ENCODE measurements at regions not wholly inside any gene's neighbourhood (a gene's known extent, or its start where the extent isn't known, plus 50 kb on each side); places are given as distances from the start of the nearest gene placed in this dataset.

DNA sequence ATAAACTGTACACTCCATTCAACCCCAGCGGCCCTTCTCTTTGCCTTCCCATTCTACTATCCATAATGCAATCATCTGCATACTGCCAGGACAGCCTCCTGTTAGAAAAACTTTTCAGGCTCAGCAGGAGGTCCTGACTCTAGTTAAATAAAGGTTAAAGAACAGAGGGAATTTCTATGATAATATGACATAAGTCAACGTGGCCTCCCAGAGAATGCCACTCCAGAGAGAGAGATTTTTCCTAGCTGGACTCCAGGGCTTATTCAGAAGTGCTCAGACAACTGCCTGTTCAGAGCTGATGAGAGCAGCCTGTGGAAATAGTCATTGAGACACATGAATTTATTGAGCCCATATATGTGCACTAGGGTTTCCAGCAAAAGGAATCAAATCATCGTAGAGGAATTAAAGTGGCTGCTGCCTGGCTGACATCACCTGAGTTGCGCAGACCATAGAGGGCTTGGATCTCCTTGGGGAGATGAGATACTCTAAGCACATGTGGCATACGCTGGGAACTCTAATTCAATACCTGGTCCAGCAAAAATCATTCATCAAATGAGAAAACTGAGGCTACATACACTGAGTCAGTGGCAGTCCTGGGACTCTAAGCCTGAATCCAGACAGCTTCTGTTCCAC is 736.2 kb downstream of the PTPRU start:
- no peak for DNase-seq
- Histone ChIP-seq H3K9me3 (no peaks in the 10 kb centered on the region), H3K27me3 (no peaks in the 10 kb centered on the region), H3K27ac (no peak overlapping the region), H3K36me3 (no peaks in the 10 kb centered on the region), H3K4me3 (replicated peaks in 1 of 3) (no peak overlapping the region), H3K4me1 (no peaks in the 10 kb centered on the region)
- TF ChIP-seq, protein P1, sequence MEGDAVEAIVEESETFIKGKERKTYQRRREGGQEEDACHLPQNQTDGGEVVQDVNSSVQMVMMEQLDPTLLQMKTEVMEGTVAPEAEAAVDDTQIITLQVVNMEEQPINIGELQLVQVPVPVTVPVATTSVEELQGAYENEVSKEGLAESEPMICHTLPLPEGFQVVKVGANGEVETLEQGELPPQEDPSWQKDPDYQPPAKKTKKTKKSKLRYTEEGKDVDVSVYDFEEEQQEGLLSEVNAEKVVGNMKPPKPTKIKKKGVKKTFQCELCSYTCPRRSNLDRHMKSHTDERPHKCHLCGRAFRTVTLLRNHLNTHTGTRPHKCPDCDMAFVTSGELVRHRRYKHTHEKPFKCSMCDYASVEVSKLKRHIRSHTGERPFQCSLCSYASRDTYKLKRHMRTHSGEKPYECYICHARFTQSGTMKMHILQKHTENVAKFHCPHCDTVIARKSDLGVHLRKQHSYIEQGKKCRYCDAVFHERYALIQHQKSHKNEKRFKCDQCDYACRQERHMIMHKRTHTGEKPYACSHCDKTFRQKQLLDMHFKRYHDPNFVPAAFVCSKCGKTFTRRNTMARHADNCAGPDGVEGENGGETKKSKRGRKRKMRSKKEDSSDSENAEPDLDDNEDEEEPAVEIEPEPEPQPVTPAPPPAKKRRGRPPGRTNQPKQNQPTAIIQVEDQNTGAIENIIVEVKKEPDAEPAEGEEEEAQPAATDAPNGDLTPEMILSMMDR (IDR thresholded peaks at IDR 0.05), result no peak
- no peak for TF ChIP-seq POLR2A (IDR thresholded peaks at IDR 0.05)
- 73 to 74% methylated on average over 5 of the region's 5 CpGs for WGBS, 2 donors
- intact Hi-C loops (cut with DNase I), result no loop called here

GRCh38 chr1:29971703-29972102 is 735.4 kb downstream of the PTPRU start:
- intact Hi-C loops (cut with DNase I), result no loop called here
- TF ChIP-seq POLR2A (IDR thresholded peaks at IDR 0.05), result no peak
- TF ChIP-seq, protein P1 (IDR thresholded peaks at IDR 0.05), result no peak
- H3K4me1 ChIP-seq, result no peaks in the 10 kb centered on the region
- H3K9me3 ChIP-seq, result no peaks in the 10 kb centered on the region
- no peak for DNase-seq
- 81 to 92% methylated on average over 2 of the region's 2 CpGs for WGBS, 2 donors
- no peak overlapping the region for H3K4me3 ChIP-seq (replicated peaks in 1 of 3)
- H3K36me3 ChIP-seq, result no peaks in the 10 kb centered on the region
- H3K27me3 ChIP-seq, result no peaks in the 10 kb centered on the region
- H3K27ac ChIP-seq, result no peak overlapping the region

GRCh38 chr1:29970747-29971325 is 734.5 kb downstream of the PTPRU start:
- Histone ChIP-seq H3K27me3 (no peaks in the 10 kb centered on the region), H3K9me3 (no peaks in the 10 kb centered on the region), H3K36me3 (no peaks in the 10 kb centered on the region), H3K4me1 (no peaks in the 10 kb centered on the region), H3K4me3 (replicated peaks in 1 of 3) (no peak overlapping the region), H3K27ac (no peak overlapping the region)
- intact Hi-C loops (cut with DNase I), result no loop called here
- WGBS, 2 donors, result 68 to 72% methylated on average over 7 of the region's 7 CpGs
- TF ChIP-seq POLR2A (IDR thresholded peaks at IDR 0.05), result no peak
- TF ChIP-seq, protein P1 (IDR thresholded peaks at IDR 0.05), result no peak
- no peak for DNase-seq

DNA sequence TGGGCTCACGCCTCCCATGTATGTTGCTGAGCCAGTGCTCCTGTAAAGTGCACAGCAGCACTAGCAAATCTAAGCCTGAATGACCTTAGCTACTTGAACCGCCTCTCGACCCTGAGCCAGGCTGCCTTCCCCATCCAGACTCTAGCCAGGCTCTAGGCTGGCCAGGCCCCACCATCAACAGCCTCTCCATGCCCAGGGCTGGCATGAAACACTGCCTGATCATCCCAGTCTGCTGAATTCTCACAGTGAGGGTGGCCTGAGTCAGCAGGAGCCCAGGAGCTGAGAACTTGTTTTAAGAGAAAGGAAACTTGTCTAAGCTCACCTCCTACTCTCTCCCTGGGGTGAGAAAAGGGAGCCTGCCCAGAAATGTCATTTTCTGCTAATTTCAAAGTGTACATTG is 733.3 kb downstream of the PTPRU start:
- no peak for DNase-seq
- Histone ChIP-seq H3K27me3 (no peaks in the 10 kb centered on the region), H3K4me3 (replicated peaks in 1 of 3) (no peak overlapping the region), H3K4me1 (no peaks in the 10 kb centered on the region), H3K9me3 (no peaks in the 10 kb centered on the region), H3K36me3 (no peaks in the 10 kb centered on the region), H3K27ac (no peak overlapping the region)
- TF ChIP-seq, protein P1 (IDR thresholded peaks at IDR 0.05), result no peak
- no peak for TF ChIP-seq POLR2A (IDR thresholded peaks at IDR 0.05)
- WGBS, 2 donors, result 72 to 81% methylated on average over 2 to 3 of the region's 3 CpGs
- intact Hi-C loops (cut with DNase I), result no loop called here

- no peaks in the 10 kb centered on the region for H3K9me3 ChIP-seq
- 59 to 77% methylated on average over 4 of the region's 4 CpGs for WGBS, 2 donors
- no peak overlapping the region for H3K4me3 ChIP-seq (replicated peaks in 1 of 3)
- intact Hi-C loops (cut with DNase I), result no loop called here
- no peaks in the 10 kb centered on the region for H3K27me3 ChIP-seq
- TF ChIP-seq, protein P1 (IDR thresholded peaks at IDR 0.05), result no peak
- no peak for TF ChIP-seq POLR2A (IDR thresholded peaks at IDR 0.05)
- DNase-seq, result no peak
- no peak overlapping the region for H3K27ac ChIP-seq
- H3K4me1 ChIP-seq, result no peaks in the 10 kb centered on the region
- no peaks in the 10 kb centered on the region for H3K36me3 ChIP-seq
These were observed 730.9 kb downstream of the PTPRU start for GRCh38 chr1:29967261-29967660.

Measured in thyroid gland (tissue), 4 donors.